A549 (cell line): ENCODE measurements at regions not wholly inside any gene's neighbourhood (a gene's known extent, or its start where the extent isn't known, plus 50 kb on each side); places are given as distances from the start of the nearest gene placed in this dataset.

Source experiments
- ATAC-seq, 2 experiments: fragments of 200-7000 bp in 1 of 2; fragments of >200 bp in 1 of 2; cut with Nextera tagmentation in 1 of 2; cut with Tn5 transposase in 1 of 2; 3 replicates each; pipeline versions ENCODE4 v1.8.0 to v1.9.1; 2018 to 2020; ENCODE audit warnings: mild to moderate bottlenecking in 1 of 2, moderate library complexity in 1 of 2
- CTCF ChIA-PET: fragments of 300-600 bp; sonication (Branson Sonifier 250); formaldehyde crosslinking; extraction: SDS; loops from one replicate; lab custom pipeline; 2021; ENCODE audit warnings: antibody characterized with exemption, inconsistent platforms; lab: Yijun Ruan, JAX
- POLR2A ChIA-PET: fragments of 350-600 bp; formaldehyde crosslinking; extraction: SDS; loops from one replicate; lab custom pipeline; 2021; ENCODE audit warnings: antibody characterized with exemption, inconsistent platforms; lab: Yijun Ruan, JAX
- DNase-seq, 2 experiments: peaks; one replicate each; pipeline versions ENCODE4 v3.0.0 to v3.0.0-alpha.2; 2011 to 2016; ENCODE audit warnings: low read depth in 1 of 2, low spot score in 1 of 2
- FAIRE-seq: peaks from 2 replicates; lab custom pipeline; 2011; peaks lifted over from hg19 to GRCh38; lab: Jason Lieb, UNC
- H3K27ac ChIP-seq, 2 experiments: fragments of >200 bp; sonication (Bioruptor Twin); formaldehyde crosslinking; 3 replicates each; pipeline ENCODE4 v1.5.1; 2016 to 2017
- H3K4me1 ChIP-seq: fragments of >200 bp; sonication (Bioruptor Twin); formaldehyde crosslinking; 3 replicates; pipeline ENCODE4 v1.6.1; 2016
- H3K4me2 ChIP-seq: fragments of >200 bp; sonication (Bioruptor Twin); formaldehyde crosslinking; 3 replicates; pipeline ENCODE4 v1.6.1; 2016
- H3K4me3 ChIP-seq: fragments of >200 bp; sonication (Bioruptor Twin); formaldehyde crosslinking; 3 replicates; pipeline ENCODE4 v1.5.1; 2016
- H3K9me3 ChIP-seq: fragments of >200 bp; sonication (Bioruptor Twin); formaldehyde crosslinking; 3 replicates; pipeline ENCODE4 v1.6.1; 2016
- ATOH8 ChIP-seq: fragments of 250-450 bp; sonication (Bioruptor Pico); IDR thresholded peaks from 2 replicates; pipeline ENCODE4 v1.5.0; 2020; ENCODE audit warnings: low read depth, mild to moderate bottlenecking, moderate library complexity
- CBX2 ChIP-seq: fragments of 200-600 bp; sonication (generic); IDR thresholded peaks from 2 replicates; pipeline ENCODE4 v1.6.1; 2016; ENCODE audit warnings: low read depth, mild to moderate bottlenecking, borderline replicate concordance
- CBX8 ChIP-seq: fragments of 200-600 bp; sonication (generic); IDR thresholded peaks from 2 replicates; pipeline ENCODE4 v1.6.1; 2016
- CEBPB ChIP-seq, 2 experiments: fragments of >200 bp in 1 of 2; sonication (Bioruptor Twin) in 1 of 2; formaldehyde crosslinking in 1 of 2; IDR thresholded peaks; 2 replicates each; pipeline ENCODE4 v1.6.1; 2012 to 2016
- ELK1 ChIP-seq: fragments of 150-350 bp; IDR thresholded peaks from 2 replicates; pipeline ENCODE4 v1.6.1; 2014; ENCODE audit warnings: low read depth, mild to moderate bottlenecking, low read length
- EP300 ChIP-seq, 2 experiments: fragments of >200 bp; sonication (Bioruptor Twin); formaldehyde crosslinking; IDR thresholded peaks; 2 replicates in 1 of 2; 3 replicates in 1 of 2; pipeline ENCODE4 v1.6.1; 2016 to 2017
- ESRRA ChIP-seq: fragments of 150-350 bp; IDR thresholded peaks from 2 replicates; pipeline ENCODE4 v1.6.1; 2014; ENCODE audit warnings: mild to moderate bottlenecking, low read length, borderline replicate concordance
- FOSB ChIP-seq: fragments of 250-450 bp; sonication (Bioruptor Pico); IDR thresholded peaks from 2 replicates; pipeline ENCODE4 v1.5.0; 2020; ENCODE audit warnings: mild to moderate bottlenecking, moderate library complexity
- GATA3 ChIP-seq: IDR thresholded peaks from 2 replicates; pipeline ENCODE4 v1.6.1; 2012; ENCODE audit warnings: borderline replicate concordance
- HDAC2 ChIP-seq: fragments of 200-600 bp; sonication (generic); IDR thresholded peaks from 2 replicates; pipeline ENCODE4 v1.6.1; 2016
- HEYL ChIP-seq: fragments of 250-450 bp; sonication (Bioruptor Pico); IDR thresholded peaks from 2 replicates; pipeline ENCODE4 v1.8.0; 2021; ENCODE audit warnings: mild to moderate bottlenecking, moderate library complexity
- HOXB13 ChIP-seq: fragments of 250-450 bp; sonication (Bioruptor Pico); IDR thresholded peaks from 2 replicates; pipeline ENCODE4 v1.5.0; 2020; ENCODE audit warnings: low read depth, mild to moderate bottlenecking, moderate library complexity
- JUN ChIP-seq, 2 experiments: fragments of >200 bp; sonication (Bioruptor Twin); formaldehyde crosslinking; IDR thresholded peaks; 2 replicates in 1 of 2; 3 replicates in 1 of 2; pipeline ENCODE4 v1.6.1; 2016 to 2017
- MAFK ChIP-seq: fragments of 450-650 bp; IDR thresholded peaks from 2 replicates; pipeline ENCODE4 v1.6.1; 2014; ENCODE audit not compliant: partially characterized antibody
- PHF8 ChIP-seq: fragments of 200-600 bp; sonication (generic); IDR thresholded peaks from 2 replicates; pipeline ENCODE4 v1.6.1; 2016; ENCODE audit warnings: low read depth, mild to moderate bottlenecking, antibody characterized with exemption, moderate library complexity, borderline replicate concordance
- RAD21 ChIP-seq, 2 experiments: fragments of >200 bp in 1 of 2; sonication (Bioruptor Twin) in 1 of 2; formaldehyde crosslinking in 1 of 2; IDR thresholded peaks in 1 of 2; conservative IDR thresholded peaks in 1 of 2; 2 replicates in 1 of 2; 3 replicates in 1 of 2; pipeline ENCODE4 v1.6.1; 2012 to 2018; ENCODE audit warnings: inconsistent platforms in 1 of 2
- RCOR1 ChIP-seq: fragments of 150-350 bp; IDR thresholded peaks from 2 replicates; pipeline ENCODE4 v1.6.1; 2014; ENCODE audit warnings: antibody characterized with exemption, low read length, low read depth
- SREBF2 ChIP-seq: fragments of 450-650 bp; IDR thresholded peaks from 2 replicates; pipeline ENCODE4 v1.6.1; 2014; ENCODE audit warnings: mild to moderate bottlenecking, moderate library complexity
- ZNF302 ChIP-seq: fragments of 250-450 bp; sonication (Bioruptor Pico); IDR thresholded peaks from 2 replicates; pipeline ENCODE4 v1.9.0; 2021; ENCODE audit warnings: inconsistent platforms, mild to moderate bottlenecking, moderate library complexity
- WGBS: methylation state at CpG from one replicate; pipeline ENCODE4 v1.1.6; 2017; ENCODE audit errors: missing lambda C conversion rate; 5-methylcytosine and 5-hydroxymethylcytosine counted together
- TF ChIP-seq, protein P1 (sequence below): IDR thresholded peaks from 2 replicates; pipeline ENCODE4 v1.6.1; 2012
- TF ChIP-seq, protein P2 (sequence below): fragments of 200-600 bp; sonication (generic); IDR thresholded peaks from 2 replicates; pipeline ENCODE4 v1.6.1; 2016; ENCODE audit warnings: antibody characterized with exemption, mild to moderate bottlenecking, moderate library complexity

GRCh38 chr12:114480337-114481199 lies 74.6 kb upstream of the TBX5 start (continued):
- TF ChIP-seq ATOH8 (no peak), FOSB (no peak)

DNA sequence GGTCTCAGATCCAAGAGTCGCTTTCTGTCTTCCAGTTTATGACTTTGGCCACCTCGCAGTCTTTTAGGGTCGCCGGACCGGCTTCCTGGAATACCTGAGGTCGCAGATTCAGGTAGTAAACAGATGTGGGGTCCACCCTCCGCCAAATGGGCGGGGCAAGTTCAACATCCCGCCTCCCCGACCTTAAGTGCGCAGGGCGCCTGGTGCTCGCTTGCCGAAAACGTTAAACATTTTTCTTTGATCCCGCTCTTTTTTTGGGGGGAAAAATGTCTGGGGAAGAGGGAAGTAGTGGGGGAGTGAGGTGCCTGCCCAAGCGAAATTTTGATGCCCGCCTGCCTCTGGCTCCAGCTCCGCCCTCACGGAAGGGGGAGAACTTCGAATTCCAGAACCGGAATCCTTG lies 73.9 kb upstream of the TBX5 start:
- Histone ChIP-seq H3K9me3 (no peaks in the 10 kb centered on the region), H3K4me2 (peak overlapping the region; percentile 56), H3K4me1 (0 out of 3 replicates have a peak, but pooled peaks cover 6% of the 10 kb centered on the region), H3K4me3 (peak overlapping the region; percentile 27; the same call in 2 of the 3 replicates), H3K27ac (no peak overlapping the region)
- WGBS: 32% methylated on average over 22 of the region's 22 CpGs
- ChIA-PET POLR2A (interaction anchor here (0.6 kb wide), 1 partner anchor 154 kb away, joined by 3 read pairs; no protein-coding TSS in a partner anchor), CTCF (interaction anchor here (1.2 to 3.4 kb wide), 5 partner anchors 8 to 500 kb away, joined by 4 to 12 read pairs (median 4); no protein-coding TSS in a partner anchor)
- no peak for TF ChIP-seq GATA3
- ATAC-seq (no peak), FAIRE-seq (no peak), DNase-seq (no peak)

- no peak overlapping the region for H3K27ac ChIP-seq
These were observed 72.9 kb upstream of the TBX5 start for GRCh38 chr12:114478865-114479264.

DNA sequence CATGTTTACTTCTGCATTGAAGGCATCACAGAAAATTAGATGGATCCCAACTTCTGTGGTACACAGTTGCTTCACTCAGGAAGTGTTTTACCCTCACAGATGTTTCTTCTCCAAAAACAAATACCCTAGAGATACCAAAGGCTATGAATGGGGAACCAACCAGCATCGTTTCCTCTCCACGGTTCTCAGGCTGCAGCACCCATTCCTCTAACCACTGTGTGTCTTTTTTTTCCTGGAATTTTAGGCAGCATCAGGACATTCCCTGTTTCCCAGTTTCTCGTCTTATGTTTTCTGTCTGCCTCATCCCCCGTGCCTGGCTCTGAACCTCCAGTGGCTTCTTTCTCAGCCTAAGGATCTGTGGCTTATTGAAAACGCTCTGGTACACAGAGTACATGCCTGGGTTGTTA lies 72.0 kb upstream of the TBX5 start:
- no peak for DNase-seq
- FAIRE-seq: no peak
- H3K4me3 ChIP-seq: no peak overlapping the region
- no peak for ATAC-seq
- CTCF ChIA-PET: interaction anchor here (0.6 to 1.7 kb wide), 3 partner anchors 10 to 497 kb away, joined by 3 to 10 read pairs (median 4); no protein-coding TSS in a partner anchor
- H3K4me2 ChIP-seq: no peak overlapping the region
- no peak overlapping the region for H3K27ac ChIP-seq
- WGBS: 3% methylated on average over 5 of the region's 5 CpGs
- H3K9me3 ChIP-seq: no peaks in the 10 kb centered on the region
- POLR2A ChIA-PET: no interaction called here
- H3K4me1 ChIP-seq: 0 out of 3 replicates have a peak, but pooled peaks cover 6% of the 10 kb centered on the region
- TF ChIP-seq ELK1 (no peak), ESRRA (no peak), FOSB (no peak), ZNF302 (CRISPR knock-in tag) (no peak), RCOR1 (no peak), CBX2 (no peak), CBX8 (no peak), HEYL (CRISPR knock-in tag) (no peak), HOXB13 (no peak), JUN (IDR thresholded peaks at IDR 0.05) (no peak), MAFK (no peak), EP300 (IDR thresholded peaks at IDR 0.05) (no peak), SREBF2 (no peak)
- TF ChIP-seq, protein P1, sequence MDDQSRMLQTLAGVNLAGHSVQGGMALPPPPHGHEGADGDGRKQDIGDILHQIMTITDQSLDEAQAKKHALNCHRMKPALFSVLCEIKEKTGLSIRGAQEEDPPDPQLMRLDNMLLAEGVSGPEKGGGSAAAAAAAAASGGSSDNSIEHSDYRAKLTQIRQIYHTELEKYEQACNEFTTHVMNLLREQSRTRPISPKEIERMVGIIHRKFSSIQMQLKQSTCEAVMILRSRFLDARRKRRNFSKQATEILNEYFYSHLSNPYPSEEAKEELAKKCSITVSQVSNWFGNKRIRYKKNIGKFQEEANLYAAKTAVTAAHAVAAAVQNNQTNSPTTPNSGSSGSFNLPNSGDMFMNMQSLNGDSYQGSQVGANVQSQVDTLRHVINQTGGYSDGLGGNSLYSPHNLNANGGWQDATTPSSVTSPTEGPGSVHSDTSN: no peak
- TF ChIP-seq, protein P2, sequence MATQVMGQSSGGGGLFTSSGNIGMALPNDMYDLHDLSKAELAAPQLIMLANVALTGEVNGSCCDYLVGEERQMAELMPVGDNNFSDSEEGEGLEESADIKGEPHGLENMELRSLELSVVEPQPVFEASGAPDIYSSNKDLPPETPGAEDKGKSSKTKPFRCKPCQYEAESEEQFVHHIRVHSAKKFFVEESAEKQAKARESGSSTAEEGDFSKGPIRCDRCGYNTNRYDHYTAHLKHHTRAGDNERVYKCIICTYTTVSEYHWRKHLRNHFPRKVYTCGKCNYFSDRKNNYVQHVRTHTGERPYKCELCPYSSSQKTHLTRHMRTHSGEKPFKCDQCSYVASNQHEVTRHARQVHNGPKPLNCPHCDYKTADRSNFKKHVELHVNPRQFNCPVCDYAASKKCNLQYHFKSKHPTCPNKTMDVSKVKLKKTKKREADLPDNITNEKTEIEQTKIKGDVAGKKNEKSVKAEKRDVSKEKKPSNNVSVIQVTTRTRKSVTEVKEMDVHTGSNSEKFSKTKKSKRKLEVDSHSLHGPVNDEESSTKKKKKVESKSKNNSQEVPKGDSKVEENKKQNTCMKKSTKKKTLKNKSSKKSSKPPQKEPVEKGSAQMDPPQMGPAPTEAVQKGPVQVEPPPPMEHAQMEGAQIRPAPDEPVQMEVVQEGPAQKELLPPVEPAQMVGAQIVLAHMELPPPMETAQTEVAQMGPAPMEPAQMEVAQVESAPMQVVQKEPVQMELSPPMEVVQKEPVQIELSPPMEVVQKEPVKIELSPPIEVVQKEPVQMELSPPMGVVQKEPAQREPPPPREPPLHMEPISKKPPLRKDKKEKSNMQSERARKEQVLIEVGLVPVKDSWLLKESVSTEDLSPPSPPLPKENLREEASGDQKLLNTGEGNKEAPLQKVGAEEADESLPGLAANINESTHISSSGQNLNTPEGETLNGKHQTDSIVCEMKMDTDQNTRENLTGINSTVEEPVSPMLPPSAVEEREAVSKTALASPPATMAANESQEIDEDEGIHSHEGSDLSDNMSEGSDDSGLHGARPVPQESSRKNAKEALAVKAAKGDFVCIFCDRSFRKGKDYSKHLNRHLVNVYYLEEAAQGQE: no peak

More at GRCh38 chr12:114478865-114479264, 72.9 kb upstream of the TBX5 start:
- no peak for ATAC-seq
- Histone ChIP-seq H3K4me1 (0 out of 3 replicates have a peak, but pooled peaks cover 6% of the 10 kb centered on the region), H3K4me3 (no peak overlapping the region), H3K4me2 (no peak overlapping the region), H3K9me3 (no peaks in the 10 kb centered on the region)
- WGBS: 15% methylated on average over 5 of the region's 5 CpGs
- TF ChIP-seq, protein P1: no peak
- TF ChIP-seq CEBPB (IDR thresholded peaks at IDR 0.05) (no peak), PHF8 (no peak), HDAC2 (no peak), RAD21 (conservative IDR thresholded peaks at IDR 0.05 in 1 of 2, IDR thresholded peaks at IDR 0.05 in 1 of 2) (no peak), RCOR1 (no peak)
- DNase-seq: no peak
- ChIA-PET POLR2A (no interaction called here), CTCF (interaction anchor here (0.6 to 3.4 kb wide), 5 partner anchors 9 to 499 kb away, joined by 3 to 12 read pairs (median 3); no protein-coding TSS in a partner anchor)
- no peak for FAIRE-seq
